Pancreas (tissue), 10 donors: ENCODE measurements at regions not wholly inside any gene's neighbourhood (a gene's known extent, or its start where the extent isn't known, plus 50 kb on each side); places are given as distances from the start of the nearest gene placed in this dataset.

Experiments
- ATAC-seq, 4 donors: fragments of 200-7000 bp; cut with Tn5 transposase; one replicate each; pipeline versions ENCODE4 v1.8.0 to v1.9.1; 2020; ENCODE audit warnings: mild to moderate bottlenecking in 4 of 4, moderate library complexity in 4 of 4
- DNase-seq, 6 donors: peaks; one replicate each; pipeline ENCODE4 v3.0.0-alpha.2; 2020
- FAIRE-seq: peaks from 2 replicates; lab custom pipeline; 2012; peaks lifted over from hg19 to GRCh38; lab: Jason Lieb, UNC
- H3K27ac ChIP-seq, 4 donors: fragments of 200-600 bp; sonication (generic); 1 replicate in 3 of 4; 2 replicates in 1 of 4; pipeline versions ENCODE4 v1.5.0 to v1.8.0; 2020
- H3K27me3 ChIP-seq, 4 donors: fragments of 200-600 bp; one replicate each; pipeline ENCODE4 v1.8.0; 2021
- H3K36me3 ChIP-seq, 3 donors: fragments of 200-600 bp; sonication (generic) in 1 of 3; one replicate each; pipeline versions ENCODE4 v1.5.0 to v1.8.0; 2020 to 2021
- H3K4me1 ChIP-seq, 3 donors: fragments of 200-600 bp; one replicate each; pipeline ENCODE4 v1.8.0; 2021
- H3K4me3 ChIP-seq, 4 donors: fragments of 200-600 bp; sonication (generic) in 2 of 4; one replicate each; pipeline versions ENCODE4 v1.5.0 to v1.8.0; 2020 to 2021
- H3K9me3 ChIP-seq, 4 donors: fragments of 200-600 bp; one replicate each; pipeline ENCODE4 v1.8.0; 2021
- CTCF ChIP-seq, 4 donors: fragments of 200-600 bp; sonication (generic) in 3 of 4; IDR thresholded peaks; one replicate each; pipeline versions ENCODE4 v1.5.0 to v1.8.0; 2021; ENCODE audit warnings: antibody characterized with exemption in 4 of 4
- WGBS, 2 donors: extraction: QIAGEN DNeasy Blood & Tissue Kit; methylation state at CpG; one replicate each; pipeline ENCODE4 v1.1.7; 2013; 5-methylcytosine and 5-hydroxymethylcytosine counted together
- intact Hi-C, 3 donors: fragments of 100-400 bp; cut with DNase I; formaldehyde crosslinking; loops; one replicate each; pipeline versions ENCODE4 v1.11.1 to v1.14.2; 2022
- donor health status: healthy with polysubstance abuse.
- donor health status: DM: no; HTN: no; CAD: no; lungs with moderate emphysema.
- donor health status: DM: no; HTN: no; CAD: no.
- donor health status: control.
- donor health status: control.
- donor health status: Bipolar disorder and iron deficiency.
- donor health status: DM: yes; HTN: yes; CAD: no.
- donor health status: DM: no; HTN: no; CAD: no.
- donor health status: DM: no; HTN: no; CAD: no.
- donor health status: DM: yes; HTN: yes; CAD: no.

- FAIRE-seq = no peak
- intact Hi-C loops = no loop called here
These were observed 777.6 kb upstream of the FANCL start for GRCh38 chr2:59018737-59019136.

DNA sequence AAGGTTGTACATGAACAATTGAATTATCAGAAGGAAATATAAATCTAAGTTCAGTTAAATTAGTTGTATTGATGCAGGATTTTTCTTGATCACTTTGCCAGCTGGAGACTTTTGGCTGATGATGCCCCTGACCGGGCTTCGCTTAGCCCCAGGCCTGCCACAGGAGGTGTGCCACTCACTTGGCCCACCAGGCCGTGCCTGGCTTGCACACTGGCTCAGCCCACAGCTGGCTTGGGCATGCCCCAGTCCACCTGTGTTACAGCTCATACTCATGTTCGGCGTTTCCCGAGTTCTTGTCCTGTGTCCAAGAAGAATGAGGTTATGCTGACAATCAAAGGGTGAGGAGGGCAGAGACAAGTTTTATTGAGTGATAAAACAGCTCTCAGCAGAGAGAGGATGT is 773.9 kb upstream of the FANCL start:
- WGBS, 2 donors = 90 to 93% methylated on average over 6 of the region's 6 CpGs
- FAIRE-seq (no peak), DNase-seq (peak in 1 of 6 donors; percentile 28), ATAC-seq (no peak)
- Histone ChIP-seq H3K36me3 (no peaks in the 10 kb centered on the region), H3K27me3 (no peaks in the 10 kb centered on the region), H3K27ac (no peak overlapping the region), H3K9me3 (no peaks in the 10 kb centered on the region), H3K4me3 (no peak overlapping the region), H3K4me1 (no peaks in the 10 kb centered on the region)
- intact Hi-C loops = no loop called here
- no peak for TF ChIP-seq CTCF (IDR thresholded peaks at IDR 0.05)

More at GRCh38 chr2:59018737-59019136, 777.6 kb upstream of the FANCL start:
- no peak for ATAC-seq
- no peaks in the 10 kb centered on the region for H3K4me1 ChIP-seq
- 88 to 91% methylated on average over 3 of the region's 3 CpGs for WGBS, 2 donors
- H3K27me3 ChIP-seq = no peaks in the 10 kb centered on the region
- no peak for TF ChIP-seq CTCF (IDR thresholded peaks at IDR 0.05)
- no peak for DNase-seq
- H3K36me3 ChIP-seq = no peaks in the 10 kb centered on the region
- H3K4me3 ChIP-seq = no peak overlapping the region
- no peaks in the 10 kb centered on the region for H3K9me3 ChIP-seq
- no peak overlapping the region for H3K27ac ChIP-seq

DNA sequence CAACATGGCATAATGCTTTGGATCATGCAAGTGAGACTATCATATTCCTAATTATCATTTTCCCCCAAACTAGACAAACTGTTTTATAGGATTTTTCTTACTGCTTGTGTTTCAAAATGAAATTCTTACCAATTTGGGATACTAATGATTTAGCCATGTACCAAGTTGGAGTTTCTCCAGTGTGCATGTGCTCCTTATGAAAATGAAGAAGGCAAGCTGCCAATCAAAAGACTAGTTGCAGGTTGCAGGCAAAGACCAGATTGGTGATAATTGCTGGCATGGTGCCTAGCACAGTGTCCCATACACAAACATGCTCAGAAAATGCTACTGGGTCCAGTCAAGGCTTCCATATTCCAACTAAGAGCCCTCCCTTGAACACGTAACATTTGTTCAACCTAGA is 771.8 kb upstream of the FANCL start:
- H3K9me3 ChIP-seq = no peaks in the 10 kb centered on the region
- intact Hi-C loops = no loop called here
- no peak overlapping the region for H3K27ac ChIP-seq
- no peaks in the 10 kb centered on the region for H3K27me3 ChIP-seq
- TF ChIP-seq CTCF (IDR thresholded peaks at IDR 0.05) = no peak
- WGBS, 2 donors = 85 to 97% methylated on average over 1 of the region's 1 CpG
- no peaks in the 10 kb centered on the region for H3K36me3 ChIP-seq
- no peak for ATAC-seq
- no peak overlapping the region for H3K4me3 ChIP-seq
- no peak for DNase-seq
- no peak for FAIRE-seq
- H3K4me1 ChIP-seq = no peaks in the 10 kb centered on the region

DNA sequence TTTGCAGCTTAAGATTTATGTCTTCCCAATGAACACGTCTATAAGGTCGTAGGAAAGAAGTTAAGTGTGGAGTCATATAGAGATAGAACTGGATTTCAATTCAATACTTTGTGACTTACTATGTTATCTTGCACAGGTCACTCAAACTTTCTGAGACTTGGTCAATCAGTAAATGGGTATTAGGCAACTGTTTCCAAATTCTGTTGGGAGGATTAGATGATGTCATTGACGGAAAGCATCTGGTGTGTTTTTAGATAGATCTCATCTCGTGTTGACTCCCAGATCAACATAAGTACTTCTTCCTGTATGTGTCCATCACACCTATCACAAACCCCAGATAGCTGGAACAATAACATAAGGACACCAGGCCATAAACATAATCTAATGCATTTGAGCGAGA is 771.1 kb upstream of the FANCL start:
- Histone ChIP-seq H3K4me3 (no peak overlapping the region), H3K36me3 (no peaks in the 10 kb centered on the region), H3K4me1 (no peaks in the 10 kb centered on the region), H3K27me3 (no peaks in the 10 kb centered on the region), H3K27ac (no peak overlapping the region), H3K9me3 (no peaks in the 10 kb centered on the region)
- DNase-seq (no peak), ATAC-seq (no peak), FAIRE-seq (no peak)
- intact Hi-C loops = no loop called here
- 53 to 66% methylated on average over 5 of the region's 5 CpGs for whole genome bisulfite sequencing, 2 donors
- no peak for TF ChIP-seq CTCF (IDR thresholded peaks at IDR 0.05)

GRCh38 chr2:59008950-59009349 is 767.8 kb upstream of the FANCL start:
- H3K27ac ChIP-seq = no peak overlapping the region
- no peak for ATAC-seq
- no peak overlapping the region for H3K4me3 ChIP-seq
- H3K36me3 ChIP-seq = no peaks in the 10 kb centered on the region
- intact Hi-C loops = no loop called here
- no peaks in the 10 kb centered on the region for H3K4me1 ChIP-seq
- no peak for TF ChIP-seq CTCF (IDR thresholded peaks at IDR 0.05)
- DNase-seq = no peak
- H3K9me3 ChIP-seq = no peaks in the 10 kb centered on the region
- FAIRE-seq = no peak
- H3K27me3 ChIP-seq = no peaks in the 10 kb centered on the region
